ENCODE measurements at regions not wholly inside any gene's neighbourhood (a gene's known extent, or its start where the extent isn't known, plus 50 kb on each side); places are given as distances from the start of the nearest gene placed in this dataset.

DNA sequence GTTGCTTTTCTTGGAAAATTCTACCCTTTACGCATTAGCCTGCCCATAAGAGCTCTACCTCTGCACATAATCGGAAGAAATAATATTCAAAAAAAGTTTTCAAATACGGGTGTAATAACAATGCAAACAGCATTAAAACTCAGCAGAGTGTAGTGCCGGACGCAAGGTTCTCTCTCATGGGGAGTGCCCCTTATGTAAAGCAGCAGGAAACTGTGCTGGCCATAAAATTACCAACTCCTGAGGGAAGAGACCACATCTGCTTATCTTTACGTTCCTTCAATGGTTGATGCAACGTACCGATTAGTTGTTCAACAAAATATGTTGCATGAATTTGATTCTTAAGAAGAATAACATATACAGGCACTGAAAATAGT lies 118.7 kb upstream of the TMCC3 start:
- no peak for TF ChIP-seq CTCF (IDR thresholded peaks at IDR 0.05 in 8 of 11, conservative IDR thresholded peaks at IDR 0.05 in 3 of 11)
- TF ChIP-seq POLR2A (IDR thresholded peaks at IDR 0.05): no peak
